ENCODE measurements at regions not wholly inside any gene's neighbourhood (a gene's known extent, or its start where the extent isn't known, plus 50 kb on each side); places are given as distances from the start of the nearest gene placed in this dataset.

DNA sequence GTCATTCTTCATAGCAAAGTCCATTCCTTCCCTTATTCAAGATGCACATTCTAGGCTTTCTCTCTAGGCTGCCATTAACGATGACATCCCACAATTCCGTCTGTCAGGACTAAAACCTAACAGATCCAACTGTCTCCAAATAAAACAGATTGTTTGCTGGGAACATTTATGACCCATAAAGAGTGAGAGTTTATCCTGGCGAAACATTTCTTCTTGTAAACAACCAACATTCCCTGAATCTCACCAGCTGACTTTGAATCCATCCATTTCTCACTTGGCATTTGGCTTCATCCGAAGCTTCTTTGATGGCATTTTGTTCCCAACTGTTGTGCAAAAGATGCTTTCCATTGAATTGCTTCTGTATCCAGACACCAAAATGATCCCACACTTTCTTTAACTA lies 93.1 kb downstream of the OLIG3 start:
- Mint-ChIP-seq H3K27ac (ENCODE audit: low read depth, unreplicated experiment) (no peak overlapping the region), H3K4me3 (ENCODE audit: unreplicated experiment) (no peak overlapping the region)
- BruUV-seq (replicated peaks), result no TSS peak

GRCh38 chr6:137399881-137400443 lies 94.2 kb downstream of the OLIG3 start:
- no peaks in the 10 kb centered on the region for H3K27me3 Mint-ChIP-seq (ENCODE audit: insufficient read depth, unreplicated experiment)
- no peak for DNase-seq (ENCODE audit: unreplicated experiment)
- no peak for TF ChIP-seq CTCF (IDR thresholded peaks at IDR 0.05; ENCODE audit: unreplicated experiment)
- ChIA-PET POLR2A (no interaction called here), CTCF (no interaction called here)
- no peaks in the 10 kb centered on the region for H3K4me1 Mint-ChIP-seq (ENCODE audit: insufficient read depth, unreplicated experiment)
- H3K27ac Mint-ChIP-seq (ENCODE audit: low read depth, unreplicated experiment), result no peak overlapping the region
- intact Hi-C loops (cut with micrococcal nuclease), result no loop called here
- no peak overlapping the region for H3K4me3 Mint-ChIP-seq (ENCODE audit: unreplicated experiment)
- no peaks in the 10 kb centered on the region for H3K9me3 Mint-ChIP-seq (ENCODE audit: unreplicated experiment)
- no peaks in the 10 kb centered on the region for H3K36me3 Mint-ChIP-seq (ENCODE audit: insufficient read depth, unreplicated experiment)
- no TSS peak for BruUV-seq (replicated peaks)

More for the DNA sequence above, 93.1 kb downstream of the OLIG3 start:
- intact Hi-C loops (cut with micrococcal nuclease), result no loop called here
- ChIA-PET POLR2A (no interaction called here), CTCF (interaction anchor here (0.6 kb wide), 1 partner anchor 27 kb away, joined by 3 read pairs; no protein-coding TSS in a partner anchor)
- Mint-ChIP-seq H3K4me1 (ENCODE audit: insufficient read depth, unreplicated experiment) (no peaks in the 10 kb centered on the region), H3K9me3 (ENCODE audit: unreplicated experiment) (no peaks in the 10 kb centered on the region), H3K36me3 (ENCODE audit: insufficient read depth, unreplicated experiment) (no peaks in the 10 kb centered on the region), H3K27me3 (ENCODE audit: insufficient read depth, unreplicated experiment) (no peaks in the 10 kb centered on the region)
- no peak for DNase-seq (ENCODE audit: unreplicated experiment)
- no peak for TF ChIP-seq CTCF (IDR thresholded peaks at IDR 0.05; ENCODE audit: unreplicated experiment)

DNA sequence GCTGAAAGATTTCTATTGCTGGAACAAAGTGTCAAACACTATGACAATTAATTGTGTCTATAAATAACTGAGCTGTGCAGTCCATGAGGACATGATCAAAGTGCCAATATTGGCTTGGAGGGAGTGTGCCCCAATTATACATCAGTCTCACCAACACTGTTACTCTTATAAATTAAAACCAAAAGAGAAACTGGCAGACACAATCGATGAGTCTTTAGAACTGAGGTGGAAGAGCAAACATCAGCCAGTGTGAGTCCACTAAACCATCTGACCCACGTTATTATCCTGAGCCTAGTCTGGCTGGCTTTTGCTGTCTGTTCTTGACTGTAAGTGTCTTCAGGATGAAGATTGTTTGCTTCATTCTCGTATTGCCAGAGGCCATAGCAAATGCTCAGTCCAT lies 98.9 kb downstream of the OLIG3 start:
- no peaks in the 10 kb centered on the region for H3K27me3 Mint-ChIP-seq (ENCODE audit: insufficient read depth, unreplicated experiment)
- CTCF ChIA-PET, result no interaction called here

More for the DNA sequence above, 98.9 kb downstream of the OLIG3 start:
- H3K27ac Mint-ChIP-seq (ENCODE audit: low read depth, unreplicated experiment), result no peak overlapping the region
- no peaks in the 10 kb centered on the region for H3K9me3 Mint-ChIP-seq (ENCODE audit: unreplicated experiment)
- no peaks in the 10 kb centered on the region for H3K4me1 Mint-ChIP-seq (ENCODE audit: insufficient read depth, unreplicated experiment)
- POLR2A ChIA-PET, result interaction anchor here (0.8 kb wide), 1 partner anchor 11 kb away, joined by 4 read pairs; no protein-coding TSS in a partner anchor
- BruUV-seq (replicated peaks), result no TSS peak
- no peak for DNase-seq (ENCODE audit: unreplicated experiment)
- TF ChIP-seq CTCF (IDR thresholded peaks at IDR 0.05; ENCODE audit: unreplicated experiment), result no peak
- H3K4me3 Mint-ChIP-seq (ENCODE audit: unreplicated experiment), result no peak overlapping the region
- H3K36me3 Mint-ChIP-seq (ENCODE audit: insufficient read depth, unreplicated experiment), result no peaks in the 10 kb centered on the region
- intact Hi-C loops (cut with micrococcal nuclease), result no loop called here

Data from MCF 10A (cell line).